ENCODE measurements at regions not wholly inside any gene's neighbourhood (a gene's known extent, or its start where the extent isn't known, plus 50 kb on each side); places are given as distances from the start of the nearest gene placed in this dataset.

DNA sequence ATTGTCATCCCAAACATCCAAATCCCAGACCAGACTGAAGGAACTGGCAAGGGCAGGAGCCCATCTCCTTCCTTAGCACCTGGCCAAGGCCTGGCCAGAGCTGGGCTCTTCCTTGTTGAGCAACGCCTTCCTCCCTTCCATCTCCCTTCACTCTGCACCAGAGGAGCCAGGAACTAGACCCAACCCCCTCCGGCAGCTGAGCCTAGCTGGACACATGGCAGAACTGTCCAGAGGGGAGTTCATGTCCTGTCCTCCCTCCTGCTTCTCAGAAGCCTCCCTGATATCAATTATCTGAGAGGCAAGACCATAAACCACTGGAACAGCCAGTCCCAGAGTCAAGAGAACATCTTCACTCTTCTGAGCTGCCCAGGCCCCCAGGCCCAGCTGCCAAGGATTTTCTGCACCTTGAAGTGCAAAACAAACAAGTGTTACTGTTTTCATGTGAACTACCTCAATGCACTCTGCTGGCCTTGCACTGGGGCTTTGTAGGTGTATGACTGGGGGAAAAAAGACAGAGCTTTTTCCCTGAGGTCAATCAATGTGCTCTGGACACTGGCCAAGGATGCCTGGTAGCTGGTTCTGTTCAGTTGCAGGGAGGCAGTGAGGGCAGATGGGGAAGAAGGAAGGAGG lies 104.5 kb upstream of the KCNK12 start:
- TF ChIP-seq CTCF (IDR thresholded peaks at IDR 0.05): no peak
- TF ChIP-seq POLR2A (IDR thresholded peaks at IDR 0.05): no peak

All from testis (tissue), 2 donors.